ENCODE measurements at regions not wholly inside any gene's neighbourhood (a gene's known extent, or its start where the extent isn't known, plus 50 kb on each side); places are given as distances from the start of the nearest gene placed in this dataset.
"Not testable (repeated sequence)": the region's sequence is repeated elsewhere in the genome, so short reads cannot be mapped to it uniquely, and the experiment has no call there.

DNA sequence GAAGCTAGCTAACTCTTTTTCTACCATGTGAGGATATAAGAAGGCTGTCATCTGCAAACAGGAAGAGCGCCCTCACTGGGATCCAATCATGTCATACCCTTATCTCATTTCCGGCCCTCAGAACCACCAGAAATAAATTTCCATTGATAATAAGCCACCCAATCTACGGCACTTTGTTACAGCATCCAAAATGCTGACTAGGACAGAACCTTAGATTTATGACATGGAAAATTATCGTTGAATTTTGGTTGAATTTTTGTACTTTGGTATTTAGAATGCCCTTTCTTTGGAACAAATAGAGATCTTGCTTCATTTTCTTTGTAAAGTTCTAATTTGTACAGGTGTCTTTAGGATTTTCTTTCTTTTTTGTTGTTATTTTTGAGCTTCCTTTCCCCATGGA lies 53.3 kb upstream of the CYLC2 start:
- DNase-seq, result no peak

DNA sequence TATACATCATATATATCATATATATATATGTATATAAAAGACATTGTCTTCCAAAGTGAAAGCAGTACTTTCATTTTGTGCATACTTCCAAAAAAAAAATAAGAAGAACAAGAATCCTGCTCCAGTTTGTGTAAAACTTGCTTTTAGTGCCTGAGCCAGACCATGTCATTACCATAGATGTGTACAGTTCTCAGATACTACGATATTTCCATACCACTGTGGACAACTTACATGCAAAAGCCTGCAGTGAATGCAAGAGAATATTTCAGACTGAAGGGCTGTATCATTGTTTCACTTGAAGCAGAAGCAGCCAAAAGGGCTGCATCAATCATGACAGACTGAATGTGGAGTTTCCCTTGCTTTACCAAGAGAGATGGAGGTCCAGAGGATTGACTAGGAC lies 72.6 kb upstream of the CYLC2 start:
- no peak for DNase-seq

DNA sequence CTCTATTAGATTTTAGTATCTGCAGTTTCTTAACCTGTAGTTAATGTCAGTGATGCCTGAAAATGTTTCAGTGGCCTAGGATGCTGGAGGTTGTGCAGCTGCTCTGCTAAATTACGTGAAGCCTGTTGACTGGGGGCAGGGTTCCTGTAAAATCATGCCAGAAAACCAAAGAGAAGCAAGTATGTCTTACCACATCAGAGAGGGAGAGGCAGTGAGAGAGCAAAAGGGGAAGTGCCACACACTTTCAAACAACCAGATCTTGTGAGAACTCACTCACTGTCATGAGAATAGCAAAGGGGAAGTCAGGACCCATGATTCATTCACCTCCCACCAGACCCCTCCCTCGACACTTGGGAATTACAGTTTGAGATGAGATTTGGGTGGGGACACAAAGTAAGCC lies 83.9 kb upstream of the CYLC2 start:
- no peak for DNase-seq

DNA sequence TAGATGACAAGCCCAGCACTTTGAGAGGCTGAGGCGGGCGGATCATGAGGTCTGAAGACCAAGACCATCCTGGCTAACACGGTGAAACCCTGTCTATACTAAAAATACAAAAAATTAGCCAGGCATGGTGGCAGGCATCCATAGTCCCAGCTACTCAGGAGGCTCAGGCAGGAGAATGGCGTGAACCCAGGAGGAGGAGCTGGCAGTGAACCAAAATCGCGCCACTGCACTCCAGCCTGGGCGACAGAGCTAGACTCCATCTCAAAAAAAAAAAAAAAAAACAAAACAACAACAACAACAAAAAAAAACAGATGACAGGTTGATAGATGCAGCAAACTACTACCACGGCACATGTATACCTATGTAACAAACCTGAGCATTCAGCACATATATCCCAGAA lies 89.3 kb upstream of the CYLC2 start:
- DNase-seq, result not testable (repeated sequence)

DNA sequence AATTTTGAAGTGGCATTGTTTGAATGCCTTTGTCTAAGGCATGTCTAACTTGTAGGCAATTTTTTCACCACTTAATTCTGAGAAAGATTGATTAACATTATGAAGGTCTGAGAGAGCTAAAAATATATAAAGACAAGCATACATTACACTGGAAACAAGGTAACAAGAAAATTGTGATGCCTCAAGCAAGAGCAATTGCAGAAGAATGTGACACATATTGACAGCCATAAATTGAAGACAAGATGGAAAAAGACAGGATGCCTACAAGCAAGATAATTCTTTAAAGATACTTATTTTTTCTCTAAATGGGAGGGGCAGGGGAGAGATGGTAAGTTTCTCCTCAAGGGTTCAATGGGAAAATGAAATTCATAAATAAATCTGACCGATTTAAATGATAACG lies 103.1 kb upstream of the CYLC2 start:
- no peak for DNase-seq

DNA sequence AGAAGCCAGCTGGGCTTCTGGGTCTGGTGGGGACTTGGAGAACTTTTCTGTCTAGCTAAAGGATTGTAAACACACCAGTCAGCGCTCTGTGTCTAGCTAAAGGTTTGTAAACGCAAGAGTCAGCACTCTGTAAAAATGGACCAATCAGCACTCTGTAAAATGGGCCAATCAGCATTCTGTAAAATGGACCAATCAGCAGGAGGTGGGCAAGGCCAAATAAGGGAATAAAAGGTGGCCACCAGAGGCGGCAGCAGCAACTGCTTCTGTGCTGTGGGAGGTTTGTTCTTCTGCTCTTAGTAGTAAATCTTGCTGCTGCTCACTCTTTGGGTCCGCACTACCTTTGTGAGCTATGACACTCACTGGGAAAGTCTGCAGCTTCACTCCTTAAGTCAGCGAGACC lies 106.4 kb upstream of the CYLC2 start:
- DNase-seq, result not testable (repeated sequence)

DNA sequence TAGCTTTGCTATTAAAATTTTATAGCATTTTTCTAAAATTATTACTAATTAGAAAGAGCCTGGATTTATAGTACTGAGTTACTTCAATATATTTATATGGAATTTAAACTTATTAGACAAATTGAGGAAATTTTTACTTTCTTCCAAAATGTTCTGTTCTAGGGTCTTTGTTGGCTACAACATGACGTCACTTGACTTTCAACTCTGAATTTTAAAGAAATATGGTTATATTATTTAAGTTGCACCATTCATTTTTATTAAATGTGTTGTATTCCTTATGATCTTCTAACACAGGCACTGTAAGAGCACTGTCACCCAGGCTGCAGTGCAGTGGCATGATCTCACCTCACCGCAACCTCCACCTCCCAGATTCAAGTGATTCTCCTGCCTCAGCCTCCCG lies 119.4 kb upstream of the CYLC2 start:
- no peak for DNase-seq

DNA sequence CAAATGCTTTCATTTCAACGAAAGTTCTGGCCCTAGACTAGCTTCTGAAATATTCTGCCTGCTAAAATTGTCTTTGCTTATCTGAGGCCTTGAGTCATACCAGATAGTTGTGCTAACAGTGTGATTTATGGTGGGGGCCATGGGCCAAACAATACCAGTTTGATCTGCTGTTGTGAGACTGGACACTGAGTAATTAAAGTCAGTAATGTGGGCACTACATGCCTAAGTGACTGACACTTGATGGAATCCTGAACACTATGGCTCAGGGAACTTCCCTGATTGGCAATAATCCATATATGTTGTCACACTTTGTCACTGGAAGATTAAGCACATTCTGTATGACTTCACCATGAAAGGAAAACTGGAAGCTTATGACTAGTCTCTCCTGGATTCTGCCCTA lies 127.6 kb upstream of the CYLC2 start:
- DNase-seq, result no peak

DNA sequence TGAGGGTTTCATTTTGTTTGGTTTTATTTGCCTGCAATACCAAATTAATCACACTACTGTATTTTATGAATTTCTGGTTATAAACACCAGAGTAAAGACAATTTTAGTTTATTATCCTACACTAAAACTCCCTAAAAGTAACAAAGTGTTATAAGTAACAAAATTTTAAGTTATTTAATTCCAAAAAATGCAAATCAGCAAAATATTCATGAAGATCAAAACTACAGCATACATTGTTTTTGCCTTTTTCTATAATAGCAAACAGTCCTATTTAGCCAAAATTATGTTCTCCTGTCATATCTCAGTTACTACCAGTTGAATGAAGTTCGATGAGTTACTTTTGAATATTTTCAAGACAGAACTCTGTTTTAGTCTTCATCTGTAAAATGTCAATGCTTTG lies 132.7 kb upstream of the CYLC2 start:
- DNase-seq, result no peak

DNA sequence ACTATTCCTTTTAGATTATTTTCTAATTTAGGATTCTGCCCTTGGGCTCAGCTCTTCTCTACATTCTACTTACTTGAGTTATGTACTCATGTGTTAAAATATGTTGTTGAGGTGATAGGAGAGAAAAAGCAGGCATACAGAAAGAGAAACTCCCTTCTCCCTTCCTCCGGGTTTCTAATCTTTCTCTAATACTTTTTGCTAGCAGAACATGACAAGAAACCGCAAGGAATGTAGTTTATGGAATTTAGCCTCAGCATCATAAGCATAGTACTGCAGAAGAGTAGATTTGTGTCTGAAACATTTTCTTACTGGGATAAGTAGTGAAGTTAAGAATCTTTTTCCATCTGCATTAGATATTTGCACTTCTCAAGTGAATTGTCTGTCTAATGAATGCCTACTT lies 139.5 kb upstream of the CYLC2 start:
- DNase-seq, result no peak

DNA sequence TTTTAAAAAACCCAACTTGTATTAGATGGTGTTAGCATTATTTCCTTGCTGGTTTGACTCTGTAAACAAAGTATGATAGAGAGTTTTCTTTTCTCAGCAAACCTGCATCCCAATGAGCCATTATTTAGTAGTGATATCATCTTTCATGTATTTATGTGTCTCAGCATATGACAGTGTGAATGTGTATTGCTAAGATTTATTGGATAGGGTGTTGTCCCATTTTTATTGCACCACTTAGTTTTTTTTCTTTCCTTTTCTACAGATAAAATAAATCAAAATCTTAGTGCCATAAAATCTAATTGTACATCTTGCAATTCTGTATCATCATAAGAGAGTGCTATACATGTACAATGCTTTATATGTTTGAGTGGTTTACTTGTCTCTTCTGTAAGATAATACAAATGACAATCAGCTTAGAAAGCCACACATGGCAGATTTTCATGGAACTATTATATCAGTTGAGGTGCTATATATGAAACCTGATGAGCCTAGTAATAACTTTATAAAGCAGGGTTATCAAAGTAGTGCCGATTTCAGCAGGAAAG lies 149.2 kb upstream of the CYLC2 start:
- no peak for DNase-seq

DNA sequence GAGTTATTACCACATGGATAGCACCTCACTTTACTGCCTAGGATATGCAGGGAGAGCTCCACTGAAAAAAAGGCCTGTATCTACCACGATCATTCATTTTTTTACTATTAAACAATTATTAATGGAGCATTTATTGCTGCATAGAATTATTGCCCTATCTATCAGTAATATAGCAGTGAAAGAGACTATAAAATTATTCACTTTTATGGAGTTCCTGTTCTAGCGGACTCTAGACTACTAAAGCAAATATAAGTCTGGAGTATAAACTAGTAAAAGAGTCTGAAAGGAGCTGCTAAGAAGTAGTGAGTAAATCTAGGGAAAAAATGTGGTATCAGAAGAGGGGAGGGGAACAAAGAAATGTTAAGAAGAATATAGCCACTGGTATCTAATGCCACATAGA lies 150.4 kb upstream of the CYLC2 start:
- DNase-seq, result no peak

DNA sequence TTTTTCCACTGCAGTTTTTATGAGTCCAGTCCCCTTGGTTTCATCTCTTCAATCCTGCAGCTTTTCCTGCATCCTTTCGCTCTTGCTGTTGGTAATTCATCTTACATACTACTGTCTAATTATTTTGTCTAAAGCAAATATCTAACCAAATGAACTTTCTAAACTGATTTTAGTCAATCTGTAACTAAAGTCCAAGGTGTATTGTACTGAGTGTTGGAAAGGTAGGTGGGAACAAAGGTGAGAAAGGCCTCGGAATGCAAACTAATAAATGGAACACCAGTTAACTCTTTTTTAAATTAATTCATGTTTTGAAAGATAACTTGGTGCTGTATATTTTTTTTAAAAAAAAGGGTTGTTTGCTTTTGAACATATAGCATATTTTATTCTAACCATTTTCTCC lies 152.7 kb upstream of the CYLC2 start:
- DNase-seq, result no peak

DNA sequence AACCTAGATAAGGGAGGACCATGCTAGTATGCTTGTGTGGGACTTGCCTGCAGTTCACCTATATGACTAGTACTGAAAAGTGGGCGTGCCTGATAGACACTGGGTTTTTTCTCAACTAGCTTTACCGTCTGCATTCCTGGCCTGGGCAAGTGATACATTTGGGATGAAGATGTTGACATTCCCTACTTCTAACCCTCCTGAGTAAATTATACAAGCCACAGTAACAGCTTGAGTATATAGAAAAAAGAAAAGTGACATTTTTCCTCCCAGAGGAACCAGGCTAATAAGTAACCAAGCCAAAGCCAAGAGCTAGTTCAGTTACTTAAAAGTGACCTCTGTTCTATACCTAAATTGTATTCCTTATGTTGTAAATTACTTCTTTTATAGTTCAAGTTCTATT lies 153.8 kb upstream of the CYLC2 start:
- no peak for DNase-seq

DNA sequence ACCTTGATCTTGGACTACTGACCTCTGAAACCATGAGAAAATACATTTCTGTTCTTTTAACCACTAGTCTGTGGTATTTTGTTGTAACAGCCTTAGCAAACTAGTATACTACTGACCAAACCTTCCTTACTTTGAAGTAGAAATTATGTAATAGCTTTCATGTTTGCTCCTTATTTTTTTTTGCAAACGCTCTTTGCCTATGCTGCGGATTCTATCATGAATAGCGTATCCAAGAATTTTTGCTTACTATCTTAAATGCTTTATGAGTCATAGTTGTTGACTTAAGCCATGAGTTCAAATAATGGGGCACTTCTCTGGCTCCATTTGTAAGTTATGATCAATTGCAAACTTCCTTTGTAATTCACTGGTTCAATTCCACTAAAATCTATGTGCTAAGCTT lies 154.8 kb upstream of the CYLC2 start:
- DNase-seq, result no peak

DNA sequence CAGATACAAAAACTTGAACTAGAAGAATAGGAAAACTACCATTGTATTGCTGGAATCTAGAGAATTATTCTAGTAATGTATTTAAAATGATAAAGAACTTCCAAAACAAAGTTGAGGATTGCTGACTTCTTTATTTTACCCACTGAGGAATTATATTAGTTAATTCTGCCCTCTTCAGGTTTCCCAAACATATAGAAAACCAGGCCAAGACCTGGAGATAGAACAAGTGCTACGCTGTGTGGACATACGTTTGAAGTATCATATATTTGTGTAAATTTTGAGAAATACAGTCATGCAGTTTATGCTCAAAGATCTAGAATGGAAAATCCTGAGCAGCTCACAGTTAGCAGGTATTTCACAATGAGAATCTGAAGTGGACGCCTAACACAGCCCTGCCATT lies 162.3 kb upstream of the CYLC2 start:
- DNase-seq, result no peak

DNA sequence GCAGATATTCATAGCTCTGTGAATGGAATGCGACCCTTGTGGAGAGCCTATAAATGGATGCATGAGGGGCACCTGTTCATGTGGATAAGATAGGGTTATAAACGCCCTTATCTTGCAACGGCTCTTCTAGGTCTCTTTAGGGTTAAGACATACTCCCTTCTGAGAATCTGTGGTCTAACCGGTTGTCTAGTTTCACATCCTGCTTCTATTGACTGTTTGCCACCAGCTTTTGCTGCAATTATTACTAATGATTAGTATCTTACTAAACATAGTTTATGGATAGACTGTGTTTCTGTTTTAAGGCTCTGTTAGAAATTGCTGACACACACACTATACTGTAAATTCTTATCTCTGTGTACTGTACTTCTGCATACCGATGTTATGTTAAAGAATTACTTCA lies 198.9 kb upstream of the CYLC2 start:
- DNase-seq, result no peak

DNA sequence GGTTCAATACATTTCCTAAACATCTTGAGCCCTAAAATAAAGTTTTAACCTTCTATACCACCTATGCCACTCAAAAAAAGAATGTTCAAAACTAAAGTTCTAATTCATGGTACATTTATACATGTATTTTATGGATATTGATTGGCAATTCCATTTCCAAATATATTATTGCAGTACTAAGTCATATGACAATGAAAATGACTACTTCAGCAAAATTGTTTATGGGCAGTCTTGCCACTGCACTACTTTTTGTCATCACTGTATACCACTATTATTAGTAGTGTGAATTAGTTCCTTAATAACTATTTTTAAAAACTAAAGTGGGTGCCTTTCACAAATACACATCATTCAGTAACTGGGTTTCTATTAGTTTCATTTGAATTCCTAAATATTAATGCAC lies 199.6 kb upstream of the CYLC2 start:
- DNase-seq, result no peak

DNA sequence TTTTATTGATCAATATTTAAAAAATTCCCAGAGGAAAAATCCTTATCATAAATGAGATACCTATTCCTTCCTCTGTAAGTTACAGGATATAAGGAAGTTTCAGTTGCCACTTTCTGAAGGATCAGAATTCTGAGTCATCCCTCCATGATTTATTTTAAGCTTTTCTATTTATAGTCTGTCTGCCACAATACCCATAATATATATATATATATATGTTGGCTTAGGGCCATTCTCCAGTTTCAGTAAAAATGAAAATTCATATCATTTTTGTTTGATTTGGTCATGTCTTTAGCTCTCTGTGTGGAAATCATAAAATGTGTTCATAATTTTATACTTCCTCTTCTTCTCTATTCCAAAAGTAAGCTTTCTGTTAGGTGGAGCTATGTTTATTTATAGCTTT lies 215.8 kb upstream of the CYLC2 start:
- DNase-seq, result no peak

DNA sequence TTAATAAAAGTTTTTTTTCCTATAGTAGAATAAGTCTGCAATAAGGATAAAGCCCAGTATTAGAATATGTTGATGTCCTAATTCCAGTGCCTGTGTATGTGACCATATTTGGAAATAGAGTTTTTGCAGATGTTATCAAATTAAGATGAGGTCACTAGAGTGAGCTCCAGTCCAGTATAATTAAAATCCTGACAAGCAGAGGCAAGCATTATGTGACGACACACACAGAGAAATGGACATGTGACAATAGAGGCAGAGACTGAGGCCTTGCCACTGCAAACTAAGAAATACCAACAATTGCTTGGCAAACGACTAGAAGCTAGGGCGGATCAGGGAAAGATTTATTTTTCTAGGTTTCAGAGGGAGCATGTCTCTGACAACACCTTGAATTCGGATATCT lies 216.4 kb upstream of the CYLC2 start:
- no peak for DNase-seq

DNA sequence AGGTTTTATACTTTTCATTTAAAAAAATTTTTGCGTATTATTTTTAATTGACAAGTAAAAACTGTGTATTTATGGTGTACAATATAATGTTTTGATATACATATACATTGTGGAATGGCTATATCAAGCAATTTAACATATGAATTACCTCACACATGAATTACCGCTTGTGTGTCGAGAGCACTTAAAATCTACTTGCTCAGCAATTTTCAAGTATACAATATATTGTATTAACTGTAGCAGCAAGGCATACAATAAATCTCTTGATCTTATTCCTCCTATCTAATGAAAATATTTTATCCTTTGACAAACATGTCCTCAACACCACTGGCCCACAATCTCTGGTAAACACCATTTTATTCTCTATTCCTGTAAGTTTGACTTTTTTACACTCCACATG lies 224.4 kb upstream of the CYLC2 start:
- DNase-seq, result no peak

DNA sequence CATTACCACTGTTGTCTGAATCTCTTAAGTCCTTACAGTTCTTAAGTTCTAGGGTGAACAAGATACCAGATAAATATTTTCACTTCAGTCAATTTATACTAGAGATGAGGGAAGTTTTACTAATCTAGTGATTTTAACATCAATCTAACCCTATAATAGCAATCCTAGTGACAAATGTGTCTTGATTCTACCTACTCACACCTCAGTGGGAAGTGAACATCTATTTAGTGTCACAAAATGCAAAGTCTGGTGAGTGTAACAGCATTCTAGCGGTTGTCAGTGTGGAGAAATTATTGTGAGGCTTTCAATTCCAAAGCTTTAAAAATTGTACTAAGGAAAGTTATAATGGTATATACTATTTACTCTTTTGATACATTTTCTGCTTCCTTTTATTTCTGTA lies 225.8 kb upstream of the CYLC2 start:
- no peak for DNase-seq

DNA sequence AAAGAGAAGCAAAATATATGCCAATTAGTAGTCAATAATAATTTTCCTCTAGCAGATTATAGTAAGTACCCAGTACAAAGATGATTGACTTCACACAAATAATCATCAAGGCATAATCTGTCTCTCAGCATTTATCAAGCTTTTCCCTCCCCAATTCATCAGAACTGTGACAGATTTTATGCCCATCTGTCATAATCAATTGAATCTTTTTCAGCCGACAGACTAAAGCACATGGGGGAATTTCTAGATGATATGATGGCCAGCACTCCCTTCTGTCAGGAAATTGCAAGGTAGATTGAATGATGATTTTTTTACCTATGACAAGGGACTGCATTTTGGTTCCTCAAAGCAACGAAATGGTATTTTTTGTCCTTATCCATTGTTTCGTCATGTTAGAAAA lies 227.1 kb upstream of the CYLC2 start:
- no peak for DNase-seq

DNA sequence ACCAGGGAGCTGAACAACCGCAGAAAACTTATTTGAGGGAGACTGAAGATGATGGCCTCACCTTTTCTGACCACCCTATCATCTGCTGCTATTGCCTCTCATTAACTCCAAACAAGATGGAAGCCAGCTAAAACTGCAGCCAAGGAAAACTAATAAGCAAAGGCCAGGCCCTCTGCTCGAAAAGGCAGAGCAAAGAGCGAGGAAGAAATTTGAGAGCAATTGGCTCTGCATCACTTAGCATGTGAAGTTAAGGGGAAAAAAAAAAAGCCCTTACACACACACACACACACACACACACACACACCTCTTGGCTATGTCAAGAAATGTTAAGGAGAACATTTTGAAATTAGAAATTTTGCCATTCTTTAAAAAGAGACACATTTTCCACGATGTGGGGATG lies 228.1 kb upstream of the CYLC2 start:
- no peak for DNase-seq

DNA sequence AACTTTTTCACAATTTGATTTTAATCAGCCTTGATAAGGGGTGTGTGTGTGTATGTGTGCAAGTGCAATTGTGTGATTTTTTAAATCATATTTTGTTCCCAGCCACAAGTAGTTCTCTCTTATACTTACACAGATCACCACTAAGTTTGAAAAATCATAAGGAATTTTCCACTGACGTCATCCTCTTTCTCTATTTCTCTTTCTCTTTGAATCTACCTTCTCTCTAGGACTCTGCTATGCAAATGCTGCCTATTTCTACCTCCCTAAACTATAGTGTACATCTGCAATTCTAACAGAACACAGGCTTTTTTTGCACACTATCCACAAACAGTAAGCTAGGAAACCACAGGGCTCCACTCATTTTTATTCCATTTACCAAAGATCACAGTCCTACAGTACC lies 254.6 kb upstream of the CYLC2 start:
- DNase-seq, result no peak

DNA sequence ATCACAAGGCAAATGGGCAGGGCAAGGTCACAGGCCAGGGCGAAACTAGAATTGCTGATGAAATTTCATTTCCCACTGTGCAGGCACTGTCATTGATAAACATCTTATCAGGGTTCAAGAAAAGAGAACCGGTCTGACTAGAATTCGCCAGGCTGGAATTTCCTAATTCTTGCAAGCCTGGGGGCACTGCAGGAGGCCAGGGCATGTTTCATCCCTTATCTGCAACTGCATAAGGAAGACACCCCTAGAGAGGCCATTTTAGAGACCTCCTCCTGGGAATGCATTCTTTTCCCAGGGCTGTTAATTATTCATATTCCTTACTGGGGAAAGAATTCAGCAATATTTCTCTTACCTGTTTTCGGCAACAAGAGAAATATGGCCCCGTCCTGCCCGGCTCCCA lies 266.2 kb upstream of the CYLC2 start:
- no peak for DNase-seq

All from NCI-H82 (cell line).